Neural cell (in vitro differentiated cells): ENCODE measurements at regions not wholly inside any gene's neighbourhood (a gene's known extent, or its start where the extent isn't known, plus 50 kb on each side); places are given as distances from the start of the nearest gene placed in this dataset.
A peak's percentile ranks its signal among the peaks of the same experiment; 100 is the strongest.

Source experiments
- H2AFZ ChIP-seq: fragments of 200-600, 300-800 bp; sonication (generic), shearing (Covaris generic); 2 replicates; pipeline ENCODE4 v1.6.0; 2014; ENCODE audit warnings: low read depth, mild to moderate bottlenecking, antibody characterized with exemption, low read length, moderate library complexity
- H3F3A ChIP-seq: fragments of 200-600 bp; shearing (Covaris generic); 2 replicates; pipeline ENCODE4 v1.6.1; 2016; ENCODE audit warnings: mild to moderate bottlenecking, moderate library complexity, mixed read lengths, antibody characterized with exemption, low read length; ENCODE audit not compliant: insufficient read depth, poor library complexity, severe bottlenecking
- H3K27ac ChIP-seq: fragments of 200-600, 300-800 bp; sonication (generic), shearing (Covaris generic); 2 replicates; pipeline ENCODE4 v1.5.1; 2014; ENCODE audit warnings: mild to moderate bottlenecking, low read length, moderate library complexity
- H3K27me3 ChIP-seq: fragments of 300-800, 200-600 bp; sonication (generic), shearing (Covaris generic); 2 replicates; pipeline ENCODE4 v1.6.0; 2014; ENCODE audit warnings: mild to moderate bottlenecking, low read depth, low read length, moderate library complexity; ENCODE audit not compliant: insufficient read depth
- H3K36me3 ChIP-seq: fragments of 300-800, 200-600 bp; sonication (generic), shearing (Covaris generic); 2 replicates; pipeline ENCODE4 v1.5.1; 2014; ENCODE audit warnings: mild to moderate bottlenecking, antibody characterized with exemption, low read length, moderate library complexity; ENCODE audit not compliant: insufficient read depth
- H3K4me2 ChIP-seq: fragments of 300-800, 200-600 bp; sonication (generic), shearing (Covaris generic); 2 replicates; pipeline ENCODE4 v1.6.0; 2014; ENCODE audit warnings: mild to moderate bottlenecking, low read length
- H3K4me3 ChIP-seq: fragments of 300-800, 200-600 bp; sonication (generic), shearing (Covaris generic); 2 replicates; pipeline ENCODE4 v1.5.1; 2014; ENCODE audit warnings: mild to moderate bottlenecking, low read length, moderate library complexity
- H3K79me2 ChIP-seq: fragments of 200-600 bp; shearing (Covaris generic); replicated peaks from 2 replicates; pipeline ENCODE4 v1.6.0; 2014; ENCODE audit warnings: mild to moderate bottlenecking, low read length, moderate library complexity; ENCODE audit not compliant: insufficient read depth
- H3K9ac ChIP-seq: fragments of 300-800, 200-600 bp; sonication (generic), shearing (Covaris generic); 2 replicates; pipeline ENCODE4 v1.6.1; 2016; ENCODE audit warnings: mild to moderate bottlenecking, low read length, mixed read lengths
- H3K9me2 ChIP-seq: fragments of 200-600 bp; shearing (Covaris generic); 2 replicates; pipeline ENCODE4 v1.6.1; 2016; ENCODE audit warnings: mild to moderate bottlenecking, low read length, mixed read lengths; ENCODE audit not compliant: insufficient read depth
- H3K9me3 ChIP-seq: fragments of 200-600, 300-800 bp; sonication (generic), shearing (Covaris generic); 2 replicates; pipeline ENCODE4 v1.6.1; 2016; ENCODE audit warnings: mild to moderate bottlenecking, mixed run types, low read length, moderate library complexity, mixed read lengths
- H4K20me1 ChIP-seq: fragments of 200-600 bp; shearing (Covaris generic); 2 replicates; pipeline ENCODE4 v1.6.1; 2016; ENCODE audit warnings: mild to moderate bottlenecking, mixed run types; ENCODE audit not compliant: insufficient read depth
- EP300 ChIP-seq: fragments of 450-650 bp; conservative IDR thresholded peaks from 2 replicates; pipeline ENCODE4 v1.6.1; 2014; ENCODE audit warnings: antibody characterized with exemption, mild to moderate bottlenecking, moderate library complexity; ENCODE audit not compliant: poor library complexity, severe bottlenecking
- EZH2 ChIP-seq: fragments of 200-600, 300-800 bp; shearing (Covaris generic), sonication (generic); IDR thresholded peaks from 2 replicates; pipeline ENCODE4 v1.6.1; 2014; ENCODE audit warnings: antibody characterized with exemption, low read length, borderline replicate concordance, mild to moderate bottlenecking; ENCODE audit not compliant: insufficient read depth, poor library complexity, severe bottlenecking
- MXI1 ChIP-seq: fragments of 450-650 bp; conservative IDR thresholded peaks from 2 replicates; pipeline ENCODE4 v1.6.1; 2014; ENCODE audit warnings: antibody characterized with exemption, mild to moderate bottlenecking; ENCODE audit not compliant: poor library complexity, severe bottlenecking
- POLR2AphosphoS5 ChIP-seq: IDR thresholded peaks from 2 replicates; pipeline ENCODE4 v1.6.1; 2012
- RAD21 ChIP-seq: fragments of 450-650 bp; conservative IDR thresholded peaks from 2 replicates; pipeline ENCODE4 v1.6.1; 2014; ENCODE audit warnings: antibody characterized with exemption, mild to moderate bottlenecking, moderate library complexity
- SMC3 ChIP-seq: fragments of 450-650 bp; conservative IDR thresholded peaks from 2 replicates; pipeline ENCODE4 v1.6.1; 2014; ENCODE audit warnings: antibody characterized with exemption, mild to moderate bottlenecking, moderate library complexity; ENCODE audit not compliant: poor library complexity
- TAF1 ChIP-seq: IDR thresholded peaks from 2 replicates; pipeline ENCODE4 v1.6.1; 2012; ENCODE audit warnings: low read depth
- TF ChIP-seq, protein P1 (sequence below): IDR thresholded peaks from 2 replicates; pipeline ENCODE4 v1.6.1; 2012; ENCODE audit warnings: borderline replicate concordance
- TF ChIP-seq, protein P2 (sequence below): fragments of 450-650 bp; IDR thresholded peaks from 2 replicates; pipeline ENCODE4 v1.5.1; 2014; ENCODE audit warnings: antibody characterized with exemption, mild to moderate bottlenecking, moderate library complexity; ENCODE audit not compliant: poor library complexity, severe bottlenecking

- H3F3A ChIP-seq = no peaks in the 10 kb centered on the region
- no peak overlapping the region for H3K4me3 ChIP-seq
- no peaks in the 10 kb centered on the region for H3K79me2 ChIP-seq
- peak overlapping the region; percentile 16 for H3K4me2 ChIP-seq
- no peaks in the 10 kb centered on the region for H3K27me3 ChIP-seq
- H3K36me3 ChIP-seq = no peaks in the 10 kb centered on the region
- H3K9ac ChIP-seq = no peak overlapping the region
- H3K9me3 ChIP-seq = no peaks in the 10 kb centered on the region
- H4K20me1 ChIP-seq = no peaks in the 10 kb centered on the region
- H2AFZ ChIP-seq = no peak overlapping the region
- H3K9me2 ChIP-seq = no peaks in the 10 kb centered on the region
- TF ChIP-seq RAD21 = peak; percentile 40
- TF ChIP-seq POLR2AphosphoS5 = peak; percentile 73
- TF ChIP-seq, protein P1, sequence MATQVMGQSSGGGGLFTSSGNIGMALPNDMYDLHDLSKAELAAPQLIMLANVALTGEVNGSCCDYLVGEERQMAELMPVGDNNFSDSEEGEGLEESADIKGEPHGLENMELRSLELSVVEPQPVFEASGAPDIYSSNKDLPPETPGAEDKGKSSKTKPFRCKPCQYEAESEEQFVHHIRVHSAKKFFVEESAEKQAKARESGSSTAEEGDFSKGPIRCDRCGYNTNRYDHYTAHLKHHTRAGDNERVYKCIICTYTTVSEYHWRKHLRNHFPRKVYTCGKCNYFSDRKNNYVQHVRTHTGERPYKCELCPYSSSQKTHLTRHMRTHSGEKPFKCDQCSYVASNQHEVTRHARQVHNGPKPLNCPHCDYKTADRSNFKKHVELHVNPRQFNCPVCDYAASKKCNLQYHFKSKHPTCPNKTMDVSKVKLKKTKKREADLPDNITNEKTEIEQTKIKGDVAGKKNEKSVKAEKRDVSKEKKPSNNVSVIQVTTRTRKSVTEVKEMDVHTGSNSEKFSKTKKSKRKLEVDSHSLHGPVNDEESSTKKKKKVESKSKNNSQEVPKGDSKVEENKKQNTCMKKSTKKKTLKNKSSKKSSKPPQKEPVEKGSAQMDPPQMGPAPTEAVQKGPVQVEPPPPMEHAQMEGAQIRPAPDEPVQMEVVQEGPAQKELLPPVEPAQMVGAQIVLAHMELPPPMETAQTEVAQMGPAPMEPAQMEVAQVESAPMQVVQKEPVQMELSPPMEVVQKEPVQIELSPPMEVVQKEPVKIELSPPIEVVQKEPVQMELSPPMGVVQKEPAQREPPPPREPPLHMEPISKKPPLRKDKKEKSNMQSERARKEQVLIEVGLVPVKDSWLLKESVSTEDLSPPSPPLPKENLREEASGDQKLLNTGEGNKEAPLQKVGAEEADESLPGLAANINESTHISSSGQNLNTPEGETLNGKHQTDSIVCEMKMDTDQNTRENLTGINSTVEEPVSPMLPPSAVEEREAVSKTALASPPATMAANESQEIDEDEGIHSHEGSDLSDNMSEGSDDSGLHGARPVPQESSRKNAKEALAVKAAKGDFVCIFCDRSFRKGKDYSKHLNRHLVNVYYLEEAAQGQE = peak; percentile 42
- TF ChIP-seq, protein P2, sequence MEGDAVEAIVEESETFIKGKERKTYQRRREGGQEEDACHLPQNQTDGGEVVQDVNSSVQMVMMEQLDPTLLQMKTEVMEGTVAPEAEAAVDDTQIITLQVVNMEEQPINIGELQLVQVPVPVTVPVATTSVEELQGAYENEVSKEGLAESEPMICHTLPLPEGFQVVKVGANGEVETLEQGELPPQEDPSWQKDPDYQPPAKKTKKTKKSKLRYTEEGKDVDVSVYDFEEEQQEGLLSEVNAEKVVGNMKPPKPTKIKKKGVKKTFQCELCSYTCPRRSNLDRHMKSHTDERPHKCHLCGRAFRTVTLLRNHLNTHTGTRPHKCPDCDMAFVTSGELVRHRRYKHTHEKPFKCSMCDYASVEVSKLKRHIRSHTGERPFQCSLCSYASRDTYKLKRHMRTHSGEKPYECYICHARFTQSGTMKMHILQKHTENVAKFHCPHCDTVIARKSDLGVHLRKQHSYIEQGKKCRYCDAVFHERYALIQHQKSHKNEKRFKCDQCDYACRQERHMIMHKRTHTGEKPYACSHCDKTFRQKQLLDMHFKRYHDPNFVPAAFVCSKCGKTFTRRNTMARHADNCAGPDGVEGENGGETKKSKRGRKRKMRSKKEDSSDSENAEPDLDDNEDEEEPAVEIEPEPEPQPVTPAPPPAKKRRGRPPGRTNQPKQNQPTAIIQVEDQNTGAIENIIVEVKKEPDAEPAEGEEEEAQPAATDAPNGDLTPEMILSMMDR = peak; percentile 13
- peak; percentile 37 for TF ChIP-seq SMC3
- TF ChIP-seq EP300 = peak; percentile 94
- TF ChIP-seq EZH2 = no peak
- no peak for TF ChIP-seq MXI1
- no peak for TF ChIP-seq TAF1
- H3K27ac ChIP-seq = peak overlapping the region; percentile 53
Observed at GRCh38 chr5:125179612-125180011, 433.2 kb upstream of the ZNF608 start.

- Histone ChIP-seq H2AFZ (no peak overlapping the region), H3K27me3 (no peaks in the 10 kb centered on the region), H3F3A (no peaks in the 10 kb centered on the region), H3K9ac (no peak overlapping the region), H3K4me2 (no peak overlapping the region), H3K4me3 (no peak overlapping the region), H4K20me1 (no peaks in the 10 kb centered on the region), H3K79me2 (no peaks in the 10 kb centered on the region), H3K27ac (peak overlapping the region; percentile 53), H3K9me3 (no peaks in the 10 kb centered on the region), H3K9me2 (no peaks in the 10 kb centered on the region), H3K36me3 (no peaks in the 10 kb centered on the region)
- TF ChIP-seq POLR2AphosphoS5 = no peak
- no peak for TF ChIP-seq TAF1
- no peak for TF ChIP-seq SMC3
- no peak for TF ChIP-seq EZH2
- TF ChIP-seq, protein P1 = no peak
- TF ChIP-seq MXI1 = no peak
- no peak for TF ChIP-seq EP300
- no peak for TF ChIP-seq RAD21
- TF ChIP-seq, protein P2 = no peak
Observed at GRCh38 chr5:125180231-125180829, 433.9 kb upstream of the ZNF608 start.
